Choroid plexus epithelial cell (primary cell): ENCODE measurements at regions not wholly inside any gene's neighbourhood (a gene's known extent, or its start where the extent isn't known, plus 50 kb on each side); places are given as distances from the start of the nearest gene placed in this dataset.
"Not testable (repeated sequence)": the region's sequence is repeated elsewhere in the genome, so short reads cannot be mapped to it uniquely, and the experiment has no call there.

ENCODE experiments used
- DNase-seq: peaks from one replicate; pipeline ENCODE4 v3.0.0-alpha.2; 2010; ENCODE audit warnings: low read depth
- H3K4me3 ChIP-seq: 2 replicates; pipeline ENCODE4 v1.5.1; 2011; ENCODE audit warnings: low read depth, mild to moderate bottlenecking, control low read depth, low read length, moderate library complexity
- TF ChIP-seq, protein P1 (sequence below): conservative IDR thresholded peaks from 2 replicates; pipeline ENCODE4 v1.5.1; 2011; ENCODE audit warnings: low read depth, mild to moderate bottlenecking, control low read depth, inconsistent platforms, low read length, moderate library complexity

DNA sequence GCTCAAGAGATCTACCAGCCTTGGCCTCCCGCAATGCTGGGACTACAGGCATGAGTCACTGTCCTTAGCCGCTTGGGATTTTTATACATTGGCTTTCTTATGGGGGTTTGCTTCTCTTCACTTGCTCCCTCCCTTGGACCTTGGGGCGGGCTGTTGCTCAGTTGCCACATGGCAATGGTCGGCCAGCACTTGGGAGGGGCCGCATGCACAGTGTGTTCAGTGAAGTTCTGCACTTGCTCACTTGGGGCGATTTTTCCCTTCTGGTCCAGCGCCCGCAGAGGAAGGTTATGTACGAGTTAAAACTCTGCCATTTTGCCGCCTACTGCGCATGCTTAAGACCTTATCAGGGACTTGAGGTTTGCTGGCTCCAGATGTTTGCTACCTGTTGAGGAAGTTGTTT is 1367.6 kb upstream of the CDH8 start:
- no peak overlapping the region for H3K4me3 ChIP-seq
- TF ChIP-seq, protein P1, sequence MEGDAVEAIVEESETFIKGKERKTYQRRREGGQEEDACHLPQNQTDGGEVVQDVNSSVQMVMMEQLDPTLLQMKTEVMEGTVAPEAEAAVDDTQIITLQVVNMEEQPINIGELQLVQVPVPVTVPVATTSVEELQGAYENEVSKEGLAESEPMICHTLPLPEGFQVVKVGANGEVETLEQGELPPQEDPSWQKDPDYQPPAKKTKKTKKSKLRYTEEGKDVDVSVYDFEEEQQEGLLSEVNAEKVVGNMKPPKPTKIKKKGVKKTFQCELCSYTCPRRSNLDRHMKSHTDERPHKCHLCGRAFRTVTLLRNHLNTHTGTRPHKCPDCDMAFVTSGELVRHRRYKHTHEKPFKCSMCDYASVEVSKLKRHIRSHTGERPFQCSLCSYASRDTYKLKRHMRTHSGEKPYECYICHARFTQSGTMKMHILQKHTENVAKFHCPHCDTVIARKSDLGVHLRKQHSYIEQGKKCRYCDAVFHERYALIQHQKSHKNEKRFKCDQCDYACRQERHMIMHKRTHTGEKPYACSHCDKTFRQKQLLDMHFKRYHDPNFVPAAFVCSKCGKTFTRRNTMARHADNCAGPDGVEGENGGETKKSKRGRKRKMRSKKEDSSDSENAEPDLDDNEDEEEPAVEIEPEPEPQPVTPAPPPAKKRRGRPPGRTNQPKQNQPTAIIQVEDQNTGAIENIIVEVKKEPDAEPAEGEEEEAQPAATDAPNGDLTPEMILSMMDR: no peak
- no peak for DNase-seq

DNA sequence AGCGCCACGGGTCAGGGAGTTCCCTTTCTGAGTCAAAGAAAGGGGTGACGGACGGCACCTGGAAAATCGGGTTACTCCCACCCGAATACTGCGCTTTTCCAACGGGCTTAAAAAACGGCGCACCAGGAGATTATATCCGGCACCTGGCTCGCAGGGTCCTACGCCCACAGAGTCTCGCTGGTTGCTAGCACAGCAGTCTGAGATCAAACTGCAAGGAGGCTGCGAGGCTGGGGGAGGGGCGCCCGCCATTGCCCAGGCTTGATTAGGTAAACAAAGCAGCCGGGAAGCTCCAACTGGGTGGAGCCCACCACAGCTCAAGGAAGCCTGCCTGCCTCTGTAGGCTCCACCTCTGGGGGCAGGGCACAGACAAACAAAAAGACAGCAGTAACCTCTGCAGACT is 1352.0 kb upstream of the CDH8 start:
- DNase-seq, H3K4me3 ChIP-seq: not testable (repeated sequence)

DNA sequence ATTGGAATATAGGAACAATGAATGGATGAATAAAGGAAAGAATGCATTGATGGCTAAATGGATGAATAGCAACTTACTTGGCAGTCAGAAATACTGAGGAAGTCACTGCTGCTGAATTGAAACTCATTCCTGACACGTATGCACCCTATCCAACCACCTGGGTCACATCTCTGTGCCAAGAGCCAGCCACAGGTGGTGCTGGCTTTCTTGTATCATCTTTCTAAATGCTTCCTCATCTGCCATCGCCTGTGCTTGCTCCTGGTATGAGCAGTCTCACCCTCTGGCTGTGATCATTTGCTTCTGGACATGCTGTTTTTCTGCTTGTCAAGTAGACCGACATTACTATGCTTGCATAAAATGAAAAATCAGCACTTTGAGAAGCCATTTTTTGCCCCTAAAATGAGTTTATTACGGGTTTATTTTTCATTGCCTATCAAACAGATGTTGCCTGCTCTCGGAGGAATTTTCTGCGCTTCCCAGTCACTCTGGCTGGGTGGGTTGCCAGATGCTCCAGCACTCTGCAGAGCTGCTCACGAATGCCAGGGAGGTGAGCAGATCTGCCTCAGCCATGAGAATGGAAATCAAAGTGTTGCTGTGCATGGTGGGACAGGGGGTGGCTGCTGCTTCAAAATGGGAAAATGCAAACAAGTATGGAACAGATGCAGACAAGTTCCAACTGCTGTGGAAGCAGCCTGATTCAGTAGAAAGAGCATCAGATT is 1349.6 kb upstream of the CDH8 start:
- TF ChIP-seq, protein P1: no peak
- no peak overlapping the region for H3K4me3 ChIP-seq
- DNase-seq: no peak

DNA sequence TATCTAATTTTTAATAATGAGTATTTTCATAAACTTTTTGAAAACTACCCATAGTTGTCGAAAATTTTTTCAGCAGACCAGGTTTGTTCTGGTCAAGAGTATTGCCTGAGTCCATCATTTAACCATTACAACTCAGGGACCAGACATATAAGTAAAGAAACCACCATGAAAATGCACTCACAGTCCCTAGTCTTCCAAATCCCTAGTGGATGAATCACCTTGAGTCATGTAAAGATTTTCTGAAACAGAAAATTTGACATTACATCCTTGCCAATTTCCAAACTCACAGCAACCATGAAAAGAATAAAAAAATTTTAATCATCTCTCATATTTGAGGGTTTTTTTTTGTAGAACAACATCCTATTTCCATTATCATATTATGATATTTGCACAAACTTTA is 1337.5 kb upstream of the CDH8 start:
- DNase-seq: no peak
- H3K4me3 ChIP-seq: no peak overlapping the region
- TF ChIP-seq, protein P1: no peak

GRCh38 chr16:63372815-63373214 is 1336.6 kb upstream of the CDH8 start:
- TF ChIP-seq, protein P1: no peak
- no peak for DNase-seq
- no peak overlapping the region for H3K4me3 ChIP-seq

- no peak for DNase-seq
- TF ChIP-seq, protein P1: no peak
Observed at GRCh38 chr16:63372283-63372682, 1336.0 kb upstream of the CDH8 start.

GRCh38 chr16:63365649-63366304 is 1329.5 kb upstream of the CDH8 start:
- no peak overlapping the region for H3K4me3 ChIP-seq
- TF ChIP-seq, protein P1: no peak
- no peak for DNase-seq

More at GRCh38 chr16:63372283-63372682, 1336.0 kb upstream of the CDH8 start:
- no peak overlapping the region for H3K4me3 ChIP-seq
